WTC11 (cell line): ENCODE measurements at regions not wholly inside any gene's neighbourhood (a gene's known extent, or its start where the extent isn't known, plus 50 kb on each side); places are given as distances from the start of the nearest gene placed in this dataset.

Source experiments
- ATAC-seq: fragments of 200-7000 bp; cut with Tn5 transposase; 2 replicates; pipeline ENCODE4 v1.10.0; 2021; ENCODE audit warnings: mild to moderate bottlenecking, moderate library complexity
- CTCF ChIA-PET: fragments of 300-600 bp; sonication (Branson Sonifier 250); formaldehyde crosslinking; loops from one replicate; lab custom pipeline; 2021; ENCODE audit warnings: antibody characterized with exemption; lab: Charles Lee
- POLR2A ChIA-PET: fragments of 350-600 bp; sonication (Branson Sonifier 250); formaldehyde crosslinking; loops from one replicate; lab custom pipeline; 2021; ENCODE audit warnings: antibody characterized with exemption; lab: Charles Lee
- DNase-seq: peaks from one replicate; pipeline ENCODE4 v3.0.0; 2021; ENCODE audit warnings: low spot score
- H3K27ac Mint-ChIP-seq: 2 replicates; pipeline ENCODE4 v1.8.0; 2021; ENCODE audit warnings: mixed read lengths
- H3K27me3 Mint-ChIP-seq: 2 replicates; pipeline ENCODE4 v1.8.0; 2021; ENCODE audit warnings: low read depth, mild to moderate bottlenecking, moderate library complexity, mixed read lengths
- H3K36me3 Mint-ChIP-seq: 2 replicates; pipeline ENCODE4 v1.8.0; 2021; ENCODE audit warnings: mixed read lengths
- H3K4me1 Mint-ChIP-seq: 2 replicates; pipeline ENCODE4 v1.8.0; 2022; ENCODE audit warnings: mixed read lengths
- H3K4me3 Mint-ChIP-seq: 2 replicates; pipeline ENCODE4 v1.8.0; 2021; ENCODE audit warnings: mild to moderate bottlenecking, moderate library complexity, mixed read lengths
- H3K9me3 Mint-ChIP-seq: 2 replicates; pipeline ENCODE4 v1.8.0; 2021; ENCODE audit warnings: mixed read lengths
- AR ChIP-seq: fragments of 250-450 bp; sonication (Bioruptor Pico); IDR thresholded peaks from 2 replicates; pipeline ENCODE4 v1.9.0; 2021; ENCODE audit warnings: mild to moderate bottlenecking
- CDX4 ChIP-seq: fragments of 250-450 bp; sonication (Bioruptor Pico); IDR thresholded peaks from 2 replicates; pipeline ENCODE4 v1.9.0; 2021; ENCODE audit warnings: moderate library complexity, mild to moderate bottlenecking, inconsistent platforms, borderline replicate concordance
- E2F1 ChIP-seq: sonication (generic); formaldehyde crosslinking; IDR thresholded peaks from 2 replicates; pipeline ENCODE4 v1.8.0; 2022; ENCODE audit warnings: mild to moderate bottlenecking, missing genetic modification reagents
- E2F4 ChIP-seq: sonication (generic); formaldehyde crosslinking; IDR thresholded peaks from 2 replicates; pipeline ENCODE4 v1.8.1; 2022; ENCODE audit warnings: low read depth, mild to moderate bottlenecking, moderate library complexity, missing genetic modification reagents, borderline replicate concordance
- ELF4 ChIP-seq: sonication (generic); formaldehyde crosslinking; IDR thresholded peaks from 2 replicates; pipeline ENCODE4 v1.8.1; 2022; ENCODE audit warnings: low read depth, mild to moderate bottlenecking, moderate library complexity, missing genetic modification reagents
- ERG ChIP-seq: fragments of 250-450 bp; sonication (Bioruptor Pico); IDR thresholded peaks from 2 replicates; pipeline ENCODE4 v1.8.0; 2021; ENCODE audit warnings: mild to moderate bottlenecking
- GABPB1 ChIP-seq: sonication (generic); formaldehyde crosslinking; IDR thresholded peaks from 2 replicates; pipeline ENCODE4 v1.8.1; 2023; ENCODE audit warnings: mild to moderate bottlenecking, missing genetic modification reagents
- HMGA2 ChIP-seq: fragments of 250-450 bp; sonication (Bioruptor Pico); IDR thresholded peaks from 2 replicates; pipeline ENCODE4 v1.4.0; 2021; ENCODE audit warnings: mild to moderate bottlenecking, moderate library complexity
- JUN ChIP-seq: sonication (generic); formaldehyde crosslinking; IDR thresholded peaks from 2 replicates; pipeline ENCODE4 v1.8.0; 2023; ENCODE audit warnings: mild to moderate bottlenecking, missing genetic modification reagents
- NR3C1 ChIP-seq: sonication (generic); formaldehyde crosslinking; conservative IDR thresholded peaks from 2 replicates; pipeline ENCODE4 v1.8.1; 2023; ENCODE audit warnings: low read depth, mild to moderate bottlenecking, missing genetic modification reagents
- SP1 ChIP-seq: sonication (generic); formaldehyde crosslinking; conservative IDR thresholded peaks from 2 replicates; pipeline ENCODE4 v1.8.1; 2022; ENCODE audit warnings: missing genetic modification reagents
- TCF7 ChIP-seq: sonication (generic); formaldehyde crosslinking; IDR thresholded peaks from 2 replicates; pipeline ENCODE4 v1.8.0; 2022; ENCODE audit warnings: mild to moderate bottlenecking, low read depth, missing genetic modification reagents, moderate library complexity
- USF1 ChIP-seq: sonication (generic); formaldehyde crosslinking; IDR thresholded peaks from 2 replicates; pipeline ENCODE4 v1.8.0; 2022; ENCODE audit warnings: mild to moderate bottlenecking, missing genetic modification reagents
- ZNF138 ChIP-seq: sonication (generic); formaldehyde crosslinking; conservative IDR thresholded peaks from 2 replicates; pipeline ENCODE4 v1.8.1; 2022; ENCODE audit warnings: mild to moderate bottlenecking, moderate library complexity, missing genetic modification reagents
- ZNF317 ChIP-seq: sonication (generic); formaldehyde crosslinking; IDR thresholded peaks from 2 replicates; pipeline ENCODE4 v1.8.1; 2023; ENCODE audit warnings: low read depth, mild to moderate bottlenecking, moderate library complexity, missing genetic modification reagents, borderline replicate concordance
- ZNF396 ChIP-seq: fragments of 250-450 bp; sonication (Bioruptor Pico); IDR thresholded peaks from 2 replicates; pipeline ENCODE4 v1.8.0; 2021; ENCODE audit warnings: mild to moderate bottlenecking, moderate library complexity, borderline replicate concordance
- ZSCAN18 ChIP-seq: fragments of 250-450 bp; sonication (Bioruptor Pico); IDR thresholded peaks from 2 replicates; pipeline ENCODE4 v2.1.2; 2022; ENCODE audit warnings: mild to moderate bottlenecking, moderate library complexity
- TF ChIP-seq, protein P1 (sequence below): sonication (generic); formaldehyde crosslinking; IDR thresholded peaks from 2 replicates; pipeline ENCODE4 v1.8.1; 2023; ENCODE audit warnings: mild to moderate bottlenecking, missing genetic modification reagents, moderate library complexity
- TF ChIP-seq, protein P2 (sequence below): sonication (generic); formaldehyde crosslinking; IDR thresholded peaks from 2 replicates; pipeline ENCODE4 v1.8.1; 2022; ENCODE audit warnings: mild to moderate bottlenecking, missing genetic modification reagents, moderate library complexity, borderline replicate concordance

- peaks cover 18% of the 10 kb centered on the region for H3K4me1 Mint-ChIP-seq
- ChIA-PET CTCF (interaction anchor here (1.4 kb wide), 1 partner anchor 324 kb away, joined by 3 read pairs; no protein-coding TSS in a partner anchor), POLR2A (no interaction called here)
- peaks cover 7% of the 10 kb centered on the region for H3K27me3 Mint-ChIP-seq
- TF ChIP-seq HMGA2 (CRISPR knock-in tag) (peak; percentile 74; the same call in 1 of the 2 replicates), GABPB1 (CRISPR knock-in tag) (no peak), ZSCAN18 (CRISPR knock-in tag) (no peak)
- no peaks in the 10 kb centered on the region for H3K36me3 Mint-ChIP-seq
- H3K27ac Mint-ChIP-seq, result peak overlapping the region; percentile 80; the same call in 1 of the 2 replicates
- no peak overlapping the region for H3K4me3 Mint-ChIP-seq
- no peaks in the 10 kb centered on the region for H3K9me3 Mint-ChIP-seq
- ATAC-seq, result peak; percentile 72
- no peak for DNase-seq
These were observed 394.2 kb downstream of the NUAK1 start for GRCh38 chr12:105744371-105745058.

DNA sequence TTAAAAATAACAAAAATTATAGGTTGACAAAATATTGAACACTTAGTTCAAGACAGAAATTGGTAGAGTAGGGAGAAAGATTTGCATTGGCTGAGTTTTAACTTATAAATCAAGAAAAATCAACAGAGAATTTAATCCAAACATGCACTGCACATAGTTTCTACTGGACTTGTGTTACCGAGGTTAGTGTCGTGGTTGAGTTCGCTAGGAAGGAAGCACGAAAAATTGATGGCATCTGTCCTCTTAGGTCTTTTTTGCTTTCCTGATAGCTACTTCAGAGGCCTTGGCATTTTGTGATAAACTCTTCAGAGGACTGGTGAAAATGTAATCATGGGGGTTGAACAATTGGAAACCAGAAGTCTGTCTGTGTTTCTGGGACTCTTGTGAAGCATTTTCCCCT, 392.9 kb downstream of the NUAK1 start:
- ChIA-PET POLR2A (no interaction called here), CTCF (no interaction called here)
- DNase-seq (no peak), ATAC-seq (no peak)
- no peak overlapping the region for H3K4me3 Mint-ChIP-seq
- H3K27ac Mint-ChIP-seq, result no peak overlapping the region
- peaks cover 7% of the 10 kb centered on the region for H3K27me3 Mint-ChIP-seq
- no peaks in the 10 kb centered on the region for H3K36me3 Mint-ChIP-seq
- no peak for TF ChIP-seq CDX4 (CRISPR knock-in tag)
- TF ChIP-seq ZNF317 (CRISPR knock-in tag), result no peak
- no peak for TF ChIP-seq E2F4 (CRISPR knock-in tag)
- no peak for TF ChIP-seq ZNF396 (CRISPR knock-in tag)
- no peak for TF ChIP-seq SP1
- TF ChIP-seq ELF4 (CRISPR knock-in tag), result no peak
- TF ChIP-seq USF1 (CRISPR knock-in tag), result no peak
- TF ChIP-seq ERG (CRISPR knock-in tag), result no peak
- TF ChIP-seq TCF7 (CRISPR knock-in tag), result no peak
- TF ChIP-seq, protein P1, sequence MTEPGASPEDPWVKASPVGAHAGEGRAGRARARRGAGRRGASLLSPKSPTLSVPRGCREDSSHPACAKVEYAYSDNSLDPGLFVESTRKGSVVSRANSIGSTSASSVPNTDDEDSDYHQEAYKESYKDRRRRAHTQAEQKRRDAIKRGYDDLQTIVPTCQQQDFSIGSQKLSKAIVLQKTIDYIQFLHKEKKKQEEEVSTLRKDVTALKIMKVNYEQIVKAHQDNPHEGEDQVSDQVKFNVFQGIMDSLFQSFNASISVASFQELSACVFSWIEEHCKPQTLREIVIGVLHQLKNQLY (CRISPR knock-in tag), result no peak
- TF ChIP-seq AR (CRISPR knock-in tag), result no peak
- no peak for TF ChIP-seq JUN (CRISPR knock-in tag)
- no peak for TF ChIP-seq E2F1 (CRISPR knock-in tag)
- no peak for TF ChIP-seq ZNF138
- no peak for TF ChIP-seq NR3C1 (CRISPR knock-in tag)
- TF ChIP-seq, protein P2, sequence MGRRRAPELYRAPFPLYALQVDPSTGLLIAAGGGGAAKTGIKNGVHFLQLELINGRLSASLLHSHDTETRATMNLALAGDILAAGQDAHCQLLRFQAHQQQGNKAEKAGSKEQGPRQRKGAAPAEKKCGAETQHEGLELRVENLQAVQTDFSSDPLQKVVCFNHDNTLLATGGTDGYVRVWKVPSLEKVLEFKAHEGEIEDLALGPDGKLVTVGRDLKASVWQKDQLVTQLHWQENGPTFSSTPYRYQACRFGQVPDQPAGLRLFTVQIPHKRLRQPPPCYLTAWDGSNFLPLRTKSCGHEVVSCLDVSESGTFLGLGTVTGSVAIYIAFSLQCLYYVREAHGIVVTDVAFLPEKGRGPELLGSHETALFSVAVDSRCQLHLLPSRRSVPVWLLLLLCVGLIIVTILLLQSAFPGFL (CRISPR knock-in tag), result no peak
- peaks cover 18% of the 10 kb centered on the region for H3K4me1 Mint-ChIP-seq
- no peaks in the 10 kb centered on the region for H3K9me3 Mint-ChIP-seq
